H9 (cell line): ENCODE measurements at regions not wholly inside any gene's neighbourhood (a gene's known extent, or its start where the extent isn't known, plus 50 kb on each side); places are given as distances from the start of the nearest gene placed in this dataset.

Experiments used
- DNase-seq: peaks from one replicate; pipeline ENCODE4 v3.0.0-alpha.2; 2017
- H2AFZ ChIP-seq: one replicate; pipeline ENCODE4 v1.6.1; 2013; ENCODE audit warnings: mild to moderate bottlenecking, low read length, control low read depth, moderate library complexity
- H2AK5ac ChIP-seq: 2 replicates; pipeline ENCODE4 v1.6.1; 2013; ENCODE audit warnings: low read length, control low read depth, mixed read lengths; ENCODE audit not compliant: insufficient read length
- H2BK120ac ChIP-seq: one replicate; pipeline ENCODE4 v1.6.1; 2013; ENCODE audit warnings: low read depth, mild to moderate bottlenecking, low read length, control low read depth, inconsistent platforms; ENCODE audit not compliant: poor library complexity, severe bottlenecking
- H2BK12ac ChIP-seq: 2 replicates; pipeline ENCODE4 v1.6.1; 2013; ENCODE audit warnings: low read length, control low read depth, mixed read lengths, low read depth; ENCODE audit not compliant: insufficient read length
- H2BK15ac ChIP-seq: 2 replicates; pipeline ENCODE4 v1.6.1; 2013; ENCODE audit warnings: low read depth, low read length, control low read depth
- H2BK20ac ChIP-seq: one replicate; pipeline ENCODE4 v1.6.1; 2013; ENCODE audit warnings: low read depth, mild to moderate bottlenecking, low read length, control low read depth, inconsistent platforms; ENCODE audit not compliant: poor library complexity, severe bottlenecking
- H2BK5ac ChIP-seq: 2 replicates; pipeline ENCODE4 v1.6.1; 2013; ENCODE audit warnings: low read length, control low read depth, mixed read lengths; ENCODE audit not compliant: insufficient read length
- H3K14ac ChIP-seq: 2 replicates; pipeline ENCODE4 v1.6.1; 2013; ENCODE audit warnings: low read length, control low read depth; ENCODE audit not compliant: insufficient read depth
- H3K18ac ChIP-seq: 2 replicates; pipeline ENCODE4 v1.6.1; 2013; ENCODE audit warnings: low read depth, mild to moderate bottlenecking, mixed read lengths, low read length, control low read depth; ENCODE audit not compliant: insufficient read length
- H3K23ac ChIP-seq: 2 replicates; pipeline ENCODE4 v1.6.1; 2013; ENCODE audit warnings: low read length, control low read depth, mixed read lengths, low read depth; ENCODE audit not compliant: insufficient read length
- H3K23me2 ChIP-seq: 2 replicates; pipeline ENCODE4 v1.6.1; 2013; ENCODE audit warnings: low read depth, mild to moderate bottlenecking, mixed read lengths, low read length, control low read depth; ENCODE audit not compliant: insufficient read length, poor library complexity, severe bottlenecking
- H3K27ac ChIP-seq: 2 replicates; pipeline ENCODE4 v1.5.1; 2013; ENCODE audit warnings: low read length, control low read depth, mixed read lengths, low read depth; ENCODE audit not compliant: insufficient read length
- H3K27me3 ChIP-seq: 2 replicates; pipeline ENCODE4 v1.6.1; 2013; ENCODE audit warnings: low read length, control low read depth, inconsistent platforms; ENCODE audit not compliant: insufficient read depth
- H3K4ac ChIP-seq: 2 replicates; pipeline ENCODE4 v1.6.1; 2013; ENCODE audit warnings: low read depth, mild to moderate bottlenecking, control low read depth, inconsistent platforms, low read length, moderate library complexity
- H3K4me1 ChIP-seq: 2 replicates; pipeline ENCODE4 v1.6.1; 2013; ENCODE audit warnings: low read length, control low read depth, inconsistent platforms; ENCODE audit not compliant: insufficient read depth
- H3K4me2 ChIP-seq: 2 replicates; pipeline ENCODE4 v1.6.1; 2013; ENCODE audit warnings: low read length, control low read depth, mixed read lengths; ENCODE audit not compliant: insufficient read length, insufficient read depth
- H3K56ac ChIP-seq: 2 replicates; pipeline ENCODE4 v1.6.1; 2013; ENCODE audit warnings: low read depth, mild to moderate bottlenecking, mixed read lengths, low read length, control low read depth; ENCODE audit not compliant: insufficient read length
- H3K79me1 ChIP-seq: 2 replicates; pipeline ENCODE4 v1.6.1; 2013; ENCODE audit warnings: low read depth, mild to moderate bottlenecking, moderate library complexity, low read length, control low read depth, inconsistent platforms; ENCODE audit not compliant: insufficient read depth, poor library complexity, severe bottlenecking
- H3K79me2 ChIP-seq: 2 replicates; pipeline ENCODE4 v1.6.1; 2013; ENCODE audit warnings: low read length, control low read depth, inconsistent platforms; ENCODE audit not compliant: insufficient read depth
- H3K9ac ChIP-seq: 2 replicates; pipeline ENCODE4 v1.6.1; 2013; ENCODE audit warnings: low read length, control low read depth, mixed read lengths; ENCODE audit not compliant: insufficient read length; ENCODE audit errors: extremely low read depth
- H3K9me3 ChIP-seq: one replicate; pipeline ENCODE4 v1.6.1; 2013; ENCODE audit warnings: low read depth, low read length, inconsistent platforms; ENCODE audit not compliant: control insufficient read depth
- H3T11ph ChIP-seq: one replicate; pipeline ENCODE4 v1.6.1; 2013; ENCODE audit warnings: mild to moderate bottlenecking, low read length, control low read depth, inconsistent platforms
- H4K20me1 ChIP-seq: one replicate; pipeline ENCODE4 v1.6.1; 2013; ENCODE audit not compliant: control insufficient read depth, insufficient read length, insufficient read depth
- H4K5ac ChIP-seq: 2 replicates; pipeline ENCODE4 v1.6.1; 2013; ENCODE audit warnings: low read depth, mild to moderate bottlenecking, mixed read lengths, low read length, control low read depth; ENCODE audit not compliant: insufficient read length
- H4K8ac ChIP-seq: replicated peaks from 2 replicates; pipeline ENCODE4 v1.6.1; 2013; ENCODE audit warnings: low read length, control low read depth, mixed read lengths, low read depth; ENCODE audit not compliant: insufficient read length
- H4K91ac ChIP-seq: 2 replicates; pipeline ENCODE4 v1.6.1; 2013; ENCODE audit warnings: low read depth, mild to moderate bottlenecking, moderate library complexity, mixed read lengths, low read length, control low read depth; ENCODE audit not compliant: insufficient read length
- H3K27ac Mint-ChIP-seq, 3 experiments: 2 replicates in 2 of 3; 3 replicates in 1 of 3; pipeline ENCODE4 v1.8.0; 2020 to 2021; ENCODE audit warnings: mixed read lengths in 3 of 3, mild to moderate bottlenecking in 1 of 3, moderate library complexity in 1 of 3
- H3K27me3 Mint-ChIP-seq: 2 replicates; pipeline ENCODE4 v1.8.0; 2021; ENCODE audit warnings: low read depth, mild to moderate bottlenecking, moderate library complexity, mixed read lengths
- H3K36me3 Mint-ChIP-seq, 3 experiments: 2 replicates in 2 of 3; 3 replicates in 1 of 3; pipeline ENCODE4 v1.8.0; 2020 to 2021; ENCODE audit warnings: low read depth in 3 of 3, mixed read lengths in 3 of 3; ENCODE audit not compliant: insufficient read depth in 1 of 3
- H3K4me1 Mint-ChIP-seq, 2 experiments: 2 replicates each; pipeline ENCODE4 v1.8.0; 2020; ENCODE audit warnings: mixed read lengths in 2 of 2
- H3K4me3 Mint-ChIP-seq, 2 experiments: 2 replicates in 1 of 2; 3 replicates in 1 of 2; pipeline ENCODE4 v1.8.0; 2020 to 2021; ENCODE audit warnings: mild to moderate bottlenecking in 2 of 2, mixed read lengths in 2 of 2, moderate library complexity in 1 of 2
- H3K9me3 Mint-ChIP-seq, 2 experiments: 2 replicates in 1 of 2; 3 replicates in 1 of 2; pipeline ENCODE4 v1.8.0; 2020; ENCODE audit warnings: mild to moderate bottlenecking in 2 of 2, mixed read lengths in 2 of 2, moderate library complexity in 1 of 2
- WGBS: extraction: QIAGEN DNeasy Blood & Tissue Kit; methylation state at CpG from one replicate; pipeline ENCODE4 v1.1.7; 2013; ENCODE audit warnings: missing lambda C conversion rate, low lambda C conversion rate, mixed read lengths; ENCODE audit not compliant: insufficient read length; ENCODE audit errors: extremely low coverage; 5-methylcytosine and 5-hydroxymethylcytosine counted together
- TF ChIP-seq, protein P1 (sequence below): fragments of 200-600 bp; sonication (generic); conservative IDR thresholded peaks from 3 replicates; pipeline ENCODE4 v1.8.0; 2021; ENCODE audit warnings: antibody characterized with exemption, mild to moderate bottlenecking

DNA sequence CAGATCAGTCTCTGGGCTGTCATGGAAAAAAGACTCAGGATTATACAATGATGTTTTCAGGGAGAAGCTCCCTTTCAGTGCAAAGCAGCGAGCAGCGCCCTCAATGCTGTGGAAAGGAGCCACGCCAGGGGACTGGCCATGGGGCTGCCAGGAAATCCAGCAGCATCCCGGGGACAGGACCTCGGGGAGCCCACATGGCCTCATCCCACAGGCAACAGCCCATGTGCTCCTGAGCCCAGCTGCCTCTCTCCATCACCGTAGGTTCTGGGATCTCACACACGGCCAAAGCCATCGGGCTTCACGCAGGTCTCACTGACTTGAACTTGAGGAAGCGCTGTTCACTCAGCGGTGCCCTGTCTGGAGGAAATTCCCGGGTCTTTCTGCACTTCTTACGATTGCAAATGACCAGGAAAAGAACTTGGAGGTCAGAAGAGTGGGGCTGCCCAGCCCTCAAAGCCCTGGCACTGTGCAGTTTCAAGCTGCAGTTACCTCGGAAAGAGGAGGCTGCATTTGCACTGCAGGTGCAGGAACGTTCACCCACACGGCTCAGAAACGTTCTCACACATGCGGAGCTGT is 125.9 kb upstream of the THBS2 start:
- no peak overlapping the region for H2AK5ac ChIP-seq
- H3K79me2 ChIP-seq: no peaks in the 10 kb centered on the region
- no peak overlapping the region for H4K8ac ChIP-seq
- no peaks in the 10 kb centered on the region for H3K79me1 ChIP-seq
- no peaks in the 10 kb centered on the region for H3K23me2 ChIP-seq
- H4K91ac ChIP-seq: no peak overlapping the region
- H3K9me3 Mint-ChIP-seq: peaks cover 16 to 32% of the 10 kb centered on the region in 2 experiments
- H3K27me3 ChIP-seq: no peaks in the 10 kb centered on the region
- no peak overlapping the region for H3K14ac ChIP-seq
- H3K23ac ChIP-seq: no peak overlapping the region
- H3K9me3 ChIP-seq: no peaks in the 10 kb centered on the region
- no peaks in the 10 kb centered on the region for H3K4me1 ChIP-seq
- no peak overlapping the region for H2BK15ac ChIP-seq
- H3K36me3 Mint-ChIP-seq: peaks cover 3 to 24% (median 8%) of the 10 kb centered on the region in 3 experiments; a peak in 6 of 7 replicates
- H2BK12ac ChIP-seq: no peak overlapping the region
- no peak overlapping the region for H3K56ac ChIP-seq
- no peak overlapping the region for H3K27ac ChIP-seq
- WGBS: no CpG with 5 or more reads among the region's 18 CpGs
- H2BK120ac ChIP-seq: no peak overlapping the region
- no peak overlapping the region for H2BK20ac ChIP-seq
- no peak for DNase-seq
- no peak overlapping the region for H3K27ac Mint-ChIP-seq
- H3T11ph ChIP-seq: no peak overlapping the region
- no peak overlapping the region for H3K4me2 ChIP-seq
- H3K27me3 Mint-ChIP-seq: peaks cover 10% of the 10 kb centered on the region
- H4K5ac ChIP-seq: no peak overlapping the region
- no peak overlapping the region for H3K9ac ChIP-seq
- no peak overlapping the region for H3K4ac ChIP-seq
- no peak overlapping the region for H2BK5ac ChIP-seq
- no peak overlapping the region for H3K4me3 Mint-ChIP-seq
- no peaks in the 10 kb centered on the region for H4K20me1 ChIP-seq
- no peak overlapping the region for H3K18ac ChIP-seq
- no peak overlapping the region for H2AFZ ChIP-seq
- TF ChIP-seq, protein P1, sequence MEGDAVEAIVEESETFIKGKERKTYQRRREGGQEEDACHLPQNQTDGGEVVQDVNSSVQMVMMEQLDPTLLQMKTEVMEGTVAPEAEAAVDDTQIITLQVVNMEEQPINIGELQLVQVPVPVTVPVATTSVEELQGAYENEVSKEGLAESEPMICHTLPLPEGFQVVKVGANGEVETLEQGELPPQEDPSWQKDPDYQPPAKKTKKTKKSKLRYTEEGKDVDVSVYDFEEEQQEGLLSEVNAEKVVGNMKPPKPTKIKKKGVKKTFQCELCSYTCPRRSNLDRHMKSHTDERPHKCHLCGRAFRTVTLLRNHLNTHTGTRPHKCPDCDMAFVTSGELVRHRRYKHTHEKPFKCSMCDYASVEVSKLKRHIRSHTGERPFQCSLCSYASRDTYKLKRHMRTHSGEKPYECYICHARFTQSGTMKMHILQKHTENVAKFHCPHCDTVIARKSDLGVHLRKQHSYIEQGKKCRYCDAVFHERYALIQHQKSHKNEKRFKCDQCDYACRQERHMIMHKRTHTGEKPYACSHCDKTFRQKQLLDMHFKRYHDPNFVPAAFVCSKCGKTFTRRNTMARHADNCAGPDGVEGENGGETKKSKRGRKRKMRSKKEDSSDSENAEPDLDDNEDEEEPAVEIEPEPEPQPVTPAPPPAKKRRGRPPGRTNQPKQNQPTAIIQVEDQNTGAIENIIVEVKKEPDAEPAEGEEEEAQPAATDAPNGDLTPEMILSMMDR: no peak
- H3K4me1 Mint-ChIP-seq: no peaks in the 10 kb centered on the region
